22Rv1 (cell line): ENCODE measurements at regions not wholly inside any gene's neighbourhood (a gene's known extent, or its start where the extent isn't known, plus 50 kb on each side); places are given as distances from the start of the nearest gene placed in this dataset.

ENCODE experiments used
- H3K27ac ChIP-seq: fragments of 450-650 bp; 2 replicates; pipeline ENCODE4 v1.5.1; 2017
- CTCF ChIP-seq: fragments of 450-650 bp; IDR thresholded peaks from 2 replicates; pipeline ENCODE4 v1.5.1; 2017; ENCODE audit warnings: mild to moderate bottlenecking
- ZFX ChIP-seq: fragments of 450-650 bp; IDR thresholded peaks from 2 replicates; pipeline ENCODE4 v1.6.1; 2017; ENCODE audit warnings: antibody characterized with exemption, borderline replicate concordance

- H3K27ac ChIP-seq = no peak overlapping the region
- TF ChIP-seq CTCF = no peak
- no peak for TF ChIP-seq ZFX
Measured at GRCh38 chr10:127610816-127611215, 61.7 kb downstream of the NPS start.

- TF ChIP-seq ZFX = no peak
- no peak for TF ChIP-seq CTCF
- H3K27ac ChIP-seq = no peak overlapping the region
Measured at GRCh38 chr10:127614484-127615017, 65.4 kb downstream of the NPS start.

DNA sequence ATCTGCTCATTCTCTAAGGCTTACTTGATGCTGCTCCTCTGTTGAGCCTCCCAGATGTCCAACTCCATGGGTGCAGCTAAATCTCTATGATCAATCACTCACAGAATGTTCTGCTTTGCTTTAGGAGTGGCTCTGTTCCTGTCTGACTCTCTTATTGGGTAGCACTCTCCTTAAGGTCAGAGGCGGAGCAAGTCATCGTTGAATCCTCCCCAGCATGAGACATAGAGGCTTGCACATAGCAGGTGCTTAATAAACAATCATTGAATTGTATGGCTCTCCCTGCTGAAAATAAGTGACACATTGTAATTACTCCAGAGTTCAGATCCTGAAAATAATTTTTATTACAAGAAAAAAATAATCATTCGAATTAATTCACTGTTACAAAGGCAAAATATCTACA lies 69.7 kb downstream of the NPS start:
- TF ChIP-seq CTCF = no peak
- no peak for TF ChIP-seq ZFX
- H3K27ac ChIP-seq = no peak overlapping the region

DNA sequence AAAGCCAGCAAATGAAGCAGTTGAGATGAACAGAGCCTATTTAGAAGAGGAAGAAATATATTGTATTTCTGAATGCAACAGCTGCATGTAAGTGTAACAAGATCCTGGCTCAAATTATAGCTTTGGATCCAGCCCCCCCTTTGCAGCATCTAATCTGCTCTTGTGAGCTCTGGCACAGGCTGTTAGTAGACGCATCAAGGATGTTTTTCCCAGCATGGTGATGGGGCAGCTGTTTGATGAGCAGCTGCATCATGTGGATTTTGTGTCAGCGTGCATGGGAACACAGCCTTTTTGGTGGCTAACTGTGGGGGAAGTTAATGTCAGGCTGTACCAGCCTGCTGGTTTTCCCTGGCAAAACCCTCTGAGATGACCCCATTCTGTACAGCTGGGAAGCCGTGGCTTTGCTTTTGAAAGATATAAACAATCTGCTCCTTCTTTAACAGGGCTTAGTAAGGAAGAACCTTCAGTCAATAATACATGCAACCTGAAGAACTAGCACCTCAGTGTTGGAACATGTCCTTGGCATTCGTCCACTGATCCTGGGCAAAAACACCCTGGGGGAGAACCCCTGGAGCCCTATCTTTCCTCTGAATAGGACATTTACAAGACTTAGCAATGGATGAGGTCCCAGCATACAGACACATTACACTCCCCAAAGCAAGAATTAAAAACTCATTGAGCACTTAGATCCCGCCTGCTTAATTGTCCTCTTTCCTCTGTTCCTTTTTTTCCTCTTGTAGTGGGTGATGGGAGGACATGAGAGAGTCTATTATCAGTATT lies 70.6 kb downstream of the NPS start:
- H3K27ac ChIP-seq = no peak overlapping the region
- TF ChIP-seq ZFX = no peak
- no peak for TF ChIP-seq CTCF

- TF ChIP-seq ZFX (no peak), CTCF (no peak)
- H3K27ac ChIP-seq = no peak overlapping the region
Measured at GRCh38 chr10:127635882-127636281, 86.8 kb downstream of the NPS start.

DNA sequence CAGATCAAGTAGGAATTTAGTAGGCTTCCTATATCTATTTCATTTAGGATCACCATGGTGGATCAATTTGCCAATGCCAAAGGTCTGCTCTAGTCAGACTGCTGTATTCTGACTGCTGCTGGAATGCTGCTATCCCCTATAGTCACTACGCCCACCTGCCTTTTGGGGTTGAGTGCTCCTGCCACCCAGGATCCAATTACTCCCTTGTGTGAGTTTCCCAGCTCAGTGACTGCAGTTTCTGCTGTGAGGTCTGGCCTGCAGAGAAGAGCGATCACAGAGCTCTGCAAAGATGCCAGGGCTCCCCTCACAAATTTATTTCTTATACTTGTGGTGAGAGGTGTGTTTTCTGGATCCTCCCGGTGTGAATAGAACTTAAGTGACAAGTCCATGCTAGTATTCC lies 88.1 kb upstream of the FOXI2 start:
- TF ChIP-seq ZFX (no peak), CTCF (no peak)
- H3K27ac ChIP-seq = no peak overlapping the region

- TF ChIP-seq ZFX (no peak), CTCF (peak; percentile 62)
- H3K27ac ChIP-seq = no peak overlapping the region
Measured at GRCh38 chr10:127649642-127650041, 87.3 kb upstream of the FOXI2 start.
